IMR-90 (cell line): ENCODE measurements at regions not wholly inside any gene's neighbourhood (a gene's known extent, or its start where the extent isn't known, plus 50 kb on each side); places are given as distances from the start of the nearest gene placed in this dataset.

Source experiments
- ATAC-seq: fragments of 200-7000 bp; cut with Tn5 transposase; 2 replicates; pipeline ENCODE4 v1.9.1; 2020; ENCODE audit warnings: low read depth, mild to moderate bottlenecking, moderate library complexity
- BruUV-seq: library from RNA; stranded (reverse); fragments of 400-500 nt; replicated peaks from 2 replicates; lab custom pipeline; 2021; lab: Mats Ljungman, UMichigan
- CTCF ChIA-PET: fragments of 300-600 bp; formaldehyde crosslinking; extraction: SDS; loops from one replicate; lab custom pipeline; 2021; ENCODE audit warnings: antibody characterized with exemption; lab: Yijun Ruan, JAX
- POLR2A ChIA-PET: fragments of 300-600 bp; sonication (Branson Sonifier 250); formaldehyde crosslinking; loops from one replicate; lab custom pipeline; 2022; ENCODE audit warnings: antibody characterized with exemption; ENCODE audit not compliant: unreplicated experiment; lab: Charles Lee
- DNase-seq: peaks from one replicate; pipeline ENCODE4 v3.0.0; 2013
- H2AFZ ChIP-seq: replicated peaks from 2 replicates; pipeline ENCODE3; 2013; ENCODE audit warnings: low read length, mild to moderate bottlenecking; ENCODE audit not compliant: poor library complexity
- H2AK5ac ChIP-seq: 2 replicates; pipeline ENCODE4 v1.6.1; 2013; ENCODE audit warnings: low read depth, low read length, inconsistent platforms
- H2AK9ac ChIP-seq: replicated peaks from 2 replicates; pipeline ENCODE3; 2013; ENCODE audit warnings: mild to moderate bottlenecking, low read depth, low read length, moderate library complexity; ENCODE audit not compliant: poor library complexity
- H2BK120ac ChIP-seq: 2 replicates; pipeline ENCODE4 v1.6.1; 2013; ENCODE audit warnings: low read depth, low read length, inconsistent platforms
- H2BK15ac ChIP-seq: 3 replicates; pipeline ENCODE4 v1.6.1; 2013; ENCODE audit warnings: low read depth, low read length, inconsistent platforms
- H2BK20ac ChIP-seq: 2 replicates; pipeline ENCODE4 v1.6.1; 2013; ENCODE audit warnings: low read depth, mild to moderate bottlenecking, inconsistent platforms, low read length, moderate library complexity
- H2BK5ac ChIP-seq: 2 replicates; pipeline ENCODE4 v1.6.1; 2013; ENCODE audit warnings: mild to moderate bottlenecking, low read depth, low read length, inconsistent platforms; ENCODE audit not compliant: poor library complexity, severe bottlenecking
- H3K14ac ChIP-seq: replicated peaks from 2 replicates; pipeline ENCODE4 v1.6.1; 2013; ENCODE audit warnings: low read depth, low read length, inconsistent platforms
- H3K18ac ChIP-seq: 2 replicates; pipeline ENCODE4 v1.6.1; 2013; ENCODE audit warnings: low read depth, low read length, control low read depth
- H3K23ac ChIP-seq: 2 replicates; pipeline ENCODE4 v1.6.1; 2013; ENCODE audit warnings: low read depth, low read length, inconsistent platforms
- H3K27ac ChIP-seq: 2 replicates; pipeline ENCODE4 v1.5.1; 2013; ENCODE audit warnings: mild to moderate bottlenecking, control low read depth, low read length; ENCODE audit not compliant: insufficient read depth
- H3K27me3 ChIP-seq: 2 replicates; pipeline ENCODE4 v1.6.1; 2013; ENCODE audit warnings: low read length; ENCODE audit not compliant: control insufficient read depth, insufficient read depth
- H3K36me3 ChIP-seq: 2 replicates; pipeline ENCODE4 v1.6.1; 2013; ENCODE audit warnings: low read length, mixed read lengths; ENCODE audit not compliant: control insufficient read depth, insufficient read depth
- H3K4ac ChIP-seq: 2 replicates; pipeline ENCODE4 v1.6.1; 2013; ENCODE audit warnings: low read depth, low read length, inconsistent platforms
- H3K4me1 ChIP-seq: 2 replicates; pipeline ENCODE4 v1.6.1; 2013; ENCODE audit warnings: low read length, mixed read lengths; ENCODE audit not compliant: control insufficient read depth, insufficient read depth
- H3K4me2 ChIP-seq: 2 replicates; pipeline ENCODE4 v1.6.1; 2013; ENCODE audit warnings: low read depth, mild to moderate bottlenecking, control low read depth, low read length, moderate library complexity
- H3K4me3 ChIP-seq: 2 replicates; pipeline ENCODE4 v1.5.1; 2013; ENCODE audit warnings: low read depth, mild to moderate bottlenecking, control low read depth, low read length, moderate library complexity; ENCODE audit not compliant: insufficient read depth
- H3K56ac ChIP-seq: 2 replicates; pipeline ENCODE4 v1.6.1; 2013; ENCODE audit warnings: low read length, inconsistent platforms; ENCODE audit not compliant: insufficient read depth; ENCODE audit errors: extremely low read depth
- H3K79me1 ChIP-seq, 2 experiments: 2 replicates each; pipeline ENCODE4 v1.6.1; 2013; ENCODE audit warnings: low read length in 2 of 2, inconsistent platforms in 1 of 2, low read depth in 1 of 2
- H3K9ac ChIP-seq: 2 replicates; pipeline ENCODE4 v1.6.1; 2013; ENCODE audit warnings: low read depth, low read length, control low read depth
- H3K9me1 ChIP-seq: 2 replicates; pipeline ENCODE4 v1.6.1; 2013; ENCODE audit warnings: low read length, inconsistent platforms; ENCODE audit not compliant: insufficient read depth
- H3K9me3 ChIP-seq: 2 replicates; pipeline ENCODE4 v1.6.1; 2013; ENCODE audit warnings: low read length; ENCODE audit not compliant: control insufficient read depth, insufficient read depth
- H4K20me1 ChIP-seq: 2 replicates; pipeline ENCODE4 v1.6.1; 2013; ENCODE audit warnings: low read length, inconsistent platforms; ENCODE audit not compliant: insufficient read depth
- H4K5ac ChIP-seq: 2 replicates; pipeline ENCODE4 v1.6.1; 2013; ENCODE audit warnings: mild to moderate bottlenecking, low read depth, low read length, control low read depth
- H4K8ac ChIP-seq, 2 experiments: 2 replicates each; pipeline ENCODE4 v1.6.1; 2013; ENCODE audit warnings: low read depth in 2 of 2, low read length in 2 of 2, control low read depth in 1 of 2, inconsistent platforms in 1 of 2
- H4K91ac ChIP-seq: 2 replicates; pipeline ENCODE4 v1.6.1; 2013; ENCODE audit warnings: low read depth, low read length, inconsistent platforms; ENCODE audit not compliant: insufficient read depth
- CHD1 ChIP-seq: IDR thresholded peaks from 2 replicates; pipeline ENCODE4 v1.6.1; 2012; ENCODE audit warnings: low read depth, low read length, improper control_type of control experiment
- ELK1 ChIP-seq: fragments of 150-350 bp; IDR thresholded peaks from 2 replicates; pipeline ENCODE4 v1.6.1; 2016; ENCODE audit warnings: low read depth, mild to moderate bottlenecking, low read length, moderate library complexity, borderline replicate concordance
- FOS ChIP-seq: fragments of 150-350 bp; IDR thresholded peaks from 2 replicates; pipeline ENCODE4 v1.6.1; 2016; ENCODE audit warnings: low read depth, low read length
- MAFK ChIP-seq: IDR thresholded peaks from 2 replicates; pipeline ENCODE4 v1.6.1; 2012; ENCODE audit warnings: low read depth, low read length, improper control_type of control experiment
- MAZ ChIP-seq: IDR thresholded peaks from 2 replicates; pipeline ENCODE4 v1.6.1; 2012; ENCODE audit warnings: low read depth, mild to moderate bottlenecking, low read length, improper control_type of control experiment, moderate library complexity, borderline replicate concordance
- POLR2A ChIP-seq: IDR thresholded peaks from 2 replicates; pipeline ENCODE4 v1.6.1; 2012; ENCODE audit warnings: mild to moderate bottlenecking, low read depth, low read length
- RAD21 ChIP-seq: IDR thresholded peaks from 2 replicates; pipeline ENCODE4 v1.6.1; 2012; ENCODE audit warnings: low read length, improper control_type of control experiment
- RCOR1 ChIP-seq: IDR thresholded peaks from 2 replicates; pipeline ENCODE4 v1.6.1; 2012; ENCODE audit warnings: mild to moderate bottlenecking, low read length, improper control_type of control experiment; ENCODE audit not compliant: insufficient replicate concordance
- RFX5 ChIP-seq: IDR thresholded peaks from 2 replicates; pipeline ENCODE4 v1.8.0; 2012; ENCODE audit warnings: low read depth, mild to moderate bottlenecking, low read length, moderate library complexity
- SMC3 ChIP-seq: fragments of 150-350 bp; IDR thresholded peaks from 2 replicates; pipeline ENCODE4 v1.6.1; 2016; ENCODE audit warnings: low read depth, mild to moderate bottlenecking, antibody characterized with exemption, low read length, moderate library complexity
- WGBS, 2 experiments: methylation state at CpG; one replicate each; pipeline versions ENCODE4 v1.1.5 to v1.1.7; 2013; ENCODE audit warnings: missing lambda C conversion rate in 2 of 2; ENCODE audit not compliant: insufficient read length in 1 of 2; ENCODE audit errors: extremely low coverage in 2 of 2; 5-methylcytosine and 5-hydroxymethylcytosine counted together
- dilution Hi-C: fragments of 300-500 bp; cut with HindIII; formaldehyde crosslinking; loops from one replicate; pipeline ENCODE4 v1.14.3; 2018; ENCODE audit warnings: low sequenced_read_pairs; ENCODE audit not compliant: unreplicated experiment
- in situ Hi-C: fragments of 300-500 bp; cut with MboI; formaldehyde crosslinking; loops from 3 replicates; pipeline ENCODE4 v1.14.3; 2019; ENCODE audit warnings: low sequenced_read_pairs, inconsistent platforms, mixed read lengths
- intact Hi-C: fragments of 100-400 bp; cut with micrococcal nuclease; formaldehyde crosslinking; loops from 2 replicates; pipeline ENCODE4 v1.10.0; 2022

GRCh38 chr12:98013560-98013959 lies 501.8 kb upstream of the TMPO start:
- no peak overlapping the region for H2BK5ac ChIP-seq
- H3K18ac ChIP-seq, result no peak overlapping the region
- ChIA-PET POLR2A (no interaction called here), CTCF (interaction anchor here (1.1 kb wide), 1 partner anchor 22 kb away, joined by 3 read pairs; no protein-coding TSS in a partner anchor)
- no peaks in the 10 kb centered on the region for H3K27me3 ChIP-seq
- H3K4me2 ChIP-seq, result no peak overlapping the region
- H2BK120ac ChIP-seq, result no peak overlapping the region
- no CpG with 5 or more reads among the region's 5 CpGs for WGBS, 2 experiments
- H2BK15ac ChIP-seq, result no peak overlapping the region
- no peak overlapping the region for H2BK20ac ChIP-seq
- no TSS peak for BruUV-seq
- dilution Hi-C loops (no loop called here), intact Hi-C loops (no loop called here), in situ Hi-C loops (no loop called here)
- no peak for DNase-seq
- H3K14ac ChIP-seq, result no peak overlapping the region
- no peaks in the 10 kb centered on the region for H4K20me1 ChIP-seq
- no peak overlapping the region for H3K23ac ChIP-seq
- no peak overlapping the region for H4K91ac ChIP-seq
- H3K36me3 ChIP-seq, result no peaks in the 10 kb centered on the region
- H3K9ac ChIP-seq, result no peak overlapping the region
- H3K4ac ChIP-seq, result no peak overlapping the region
- H4K5ac ChIP-seq, result no peak overlapping the region
- no peak overlapping the region for H3K4me3 ChIP-seq
- no peaks in the 10 kb centered on the region for H3K79me1 ChIP-seq
- no peak for ATAC-seq
- no peak overlapping the region for H3K56ac ChIP-seq
- H2AFZ ChIP-seq, result no peak overlapping the region
- no peak overlapping the region for H4K8ac ChIP-seq
- no peak overlapping the region for H2AK9ac ChIP-seq
- H3K9me1 ChIP-seq, result no peaks in the 10 kb centered on the region
- no peak for TF ChIP-seq SMC3
- no peak for TF ChIP-seq FOS
- TF ChIP-seq ELK1, result no peak
- no peak for TF ChIP-seq POLR2A
- TF ChIP-seq MAFK, result no peak
- no peak for TF ChIP-seq RFX5
- no peak for TF ChIP-seq RCOR1
- TF ChIP-seq RAD21, result no peak
- TF ChIP-seq CHD1, result no peak
- no peak for TF ChIP-seq MAZ
- H3K9me3 ChIP-seq, result peaks cover 8% of the 10 kb centered on the region
- no peak overlapping the region for H2AK5ac ChIP-seq
- H3K4me1 ChIP-seq, result no peaks in the 10 kb centered on the region
- H3K27ac ChIP-seq, result no peak overlapping the region
